Stimulated activated CD4-positive, alpha-beta T cell treated with anti-CD3 and anti-CD28 coated beads, Interleukin-1b, Interleukin-23, amount 100 ng/mL, for 48 hours (primary cell): ENCODE measurements at regions not wholly inside any gene's neighbourhood (a gene's known extent, or its start where the extent isn't known, plus 50 kb on each side); places are given as distances from the start of the nearest gene placed in this dataset.

Source experiments
- DNase-seq: peaks from one replicate; pipeline ENCODE4 v3.0.0-alpha.2; 2020

GRCh38 chr1:234972411-234973191, 156.0 kb downstream of the TOMM20 start:
- no peak for DNase-seq

- DNase-seq: no peak
Observed at GRCh38 chr1:234971586-234972297, 156.9 kb downstream of the TOMM20 start.

- DNase-seq: no peak
Observed at GRCh38 chr1:234970731-234971476, 157.7 kb downstream of the TOMM20 start.

GRCh38 chr1:234970401-234970730, 158.3 kb downstream of the TOMM20 start:
- DNase-seq: no peak

GRCh38 chr1:234969581-234970400, 158.8 kb downstream of the TOMM20 start:
- DNase-seq: no peak

- no peak for DNase-seq
Observed at GRCh38 chr1:234969011-234969441, 159.6 kb downstream of the TOMM20 start.

- DNase-seq: no peak
Observed at GRCh38 chr1:234968451-234968850, 160.2 kb downstream of the TOMM20 start.

- no peak for DNase-seq
Observed at GRCh38 chr1:234967121-234967520, 161.5 kb downstream of the TOMM20 start.

GRCh38 chr1:234965111-234965510, 163.5 kb downstream of the TOMM20 start:
- DNase-seq: no peak

- DNase-seq: no peak
Observed at GRCh38 chr1:234963904-234964702, 164.5 kb downstream of the TOMM20 start.

- peak; percentile 93 for DNase-seq
Observed at GRCh38 chr1:234963180-234963903, 165.3 kb downstream of the TOMM20 start.

GRCh38 chr1:234962340-234962989, 166.2 kb downstream of the TOMM20 start:
- peak; percentile 38 for DNase-seq

- DNase-seq: no peak
Observed at GRCh38 chr1:234961456-234962339, 166.9 kb downstream of the TOMM20 start.

- no peak for DNase-seq
Observed at GRCh38 chr1:234960722-234961455, 167.7 kb downstream of the TOMM20 start.

- no peak for DNase-seq
Observed at GRCh38 chr1:234958706-234959657, 169.7 kb downstream of the TOMM20 start.

GRCh38 chr1:234958066-234958705, 170.5 kb downstream of the TOMM20 start:
- DNase-seq: no peak
